ENCODE measurements at regions not wholly inside any gene's neighbourhood (a gene's known extent, or its start where the extent isn't known, plus 50 kb on each side); places are given as distances from the start of the nearest gene placed in this dataset.

DNA sequence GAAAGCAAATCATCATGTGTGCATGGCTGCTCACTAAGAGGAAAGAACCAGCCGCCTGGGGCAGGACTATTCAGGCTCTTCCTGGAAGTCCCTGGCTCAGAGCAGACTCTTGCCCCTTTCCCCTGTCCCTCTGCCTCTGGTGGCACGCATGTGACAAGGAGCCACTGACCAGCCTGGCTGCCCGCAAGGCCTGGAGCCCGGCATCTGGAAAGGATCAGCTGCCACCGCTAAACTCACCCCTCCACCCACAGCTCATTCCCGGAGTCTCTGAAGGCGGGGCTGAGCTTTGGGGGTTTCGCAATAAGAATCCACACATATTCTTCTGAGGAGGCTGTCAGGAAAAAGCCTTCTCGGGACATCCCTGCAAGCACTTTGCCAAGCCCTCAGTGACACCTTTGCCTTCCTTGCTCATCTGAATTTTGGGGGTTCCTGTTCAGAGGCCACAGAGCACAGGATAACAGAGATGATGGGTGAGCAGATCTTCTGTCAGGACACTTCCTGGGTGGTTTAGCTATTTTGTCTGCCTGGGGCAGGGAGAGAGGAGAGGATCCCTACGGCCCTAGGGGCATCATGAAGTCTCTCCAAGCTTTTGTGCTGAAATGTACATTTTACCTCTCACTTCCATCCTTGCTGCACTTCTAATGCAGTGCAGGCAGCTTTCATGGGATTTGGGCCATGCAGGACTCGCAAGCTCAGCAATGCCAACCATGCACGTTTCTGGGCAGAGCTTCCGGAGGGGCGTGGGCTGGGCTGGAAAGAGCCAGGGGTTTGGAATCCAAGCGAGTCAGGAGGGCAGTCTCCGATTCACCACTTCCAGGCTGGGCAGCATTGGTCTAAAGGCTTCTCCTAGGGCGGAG is 124.8 kb upstream of the MAP1LC3B2 start:
- intact Hi-C loops (cut with DNase I; ENCODE audit: low total_unique reads) = loop anchor here (10.0 kb wide), 1 partner anchor 1430 kb away; no protein-coding TSS in a partner anchor
- peak overlapping the region; percentile 78 to 87 for H3K27ac ChIP-seq
- peaks cover 0 to 3% of the 10 kb centered on the region in 2 donors for H3K9me3 ChIP-seq
- peak; percentile 80 to 94 for DNase-seq (ENCODE audit: low spot score in 2 of 2)
- no peaks in the 10 kb centered on the region for H3K36me3 ChIP-seq
- no peaks in the 10 kb centered on the region for H3K27me3 ChIP-seq
- TF ChIP-seq, protein P1, sequence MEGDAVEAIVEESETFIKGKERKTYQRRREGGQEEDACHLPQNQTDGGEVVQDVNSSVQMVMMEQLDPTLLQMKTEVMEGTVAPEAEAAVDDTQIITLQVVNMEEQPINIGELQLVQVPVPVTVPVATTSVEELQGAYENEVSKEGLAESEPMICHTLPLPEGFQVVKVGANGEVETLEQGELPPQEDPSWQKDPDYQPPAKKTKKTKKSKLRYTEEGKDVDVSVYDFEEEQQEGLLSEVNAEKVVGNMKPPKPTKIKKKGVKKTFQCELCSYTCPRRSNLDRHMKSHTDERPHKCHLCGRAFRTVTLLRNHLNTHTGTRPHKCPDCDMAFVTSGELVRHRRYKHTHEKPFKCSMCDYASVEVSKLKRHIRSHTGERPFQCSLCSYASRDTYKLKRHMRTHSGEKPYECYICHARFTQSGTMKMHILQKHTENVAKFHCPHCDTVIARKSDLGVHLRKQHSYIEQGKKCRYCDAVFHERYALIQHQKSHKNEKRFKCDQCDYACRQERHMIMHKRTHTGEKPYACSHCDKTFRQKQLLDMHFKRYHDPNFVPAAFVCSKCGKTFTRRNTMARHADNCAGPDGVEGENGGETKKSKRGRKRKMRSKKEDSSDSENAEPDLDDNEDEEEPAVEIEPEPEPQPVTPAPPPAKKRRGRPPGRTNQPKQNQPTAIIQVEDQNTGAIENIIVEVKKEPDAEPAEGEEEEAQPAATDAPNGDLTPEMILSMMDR (IDR thresholded peaks at IDR 0.05) = peak in 1 of 3 donors; percentile 10
- TF ChIP-seq POLR2AphosphoS5 (IDR thresholded peaks at IDR 0.05) (peak; percentile 60 to 91 (median 88)), POLR2A (IDR thresholded peaks at IDR 0.05) (no peak)
- peaks cover 9 to 11% of the 10 kb centered on the region in 2 donors for H3K4me1 ChIP-seq
- H3K4me3 ChIP-seq = peak overlapping the region; percentile 17 to 50 (median 32)

DNA sequence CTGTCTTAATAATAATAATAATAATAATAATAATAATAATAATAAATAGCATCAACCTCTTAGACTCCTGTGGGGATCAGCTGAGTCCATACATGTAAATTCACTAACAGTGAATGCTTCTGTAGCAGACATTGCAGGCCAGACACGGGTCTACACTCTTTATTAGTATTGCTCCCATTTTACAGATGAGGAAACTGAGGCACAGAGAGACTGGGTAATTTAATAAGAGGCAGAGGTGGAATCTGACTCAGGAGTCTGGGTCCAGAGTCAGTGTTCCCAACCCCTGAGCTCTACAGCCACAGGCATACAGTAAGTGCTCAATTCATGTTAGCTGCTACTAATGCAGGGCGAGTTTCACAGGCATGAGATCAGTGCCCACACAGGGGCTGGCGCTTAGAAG is 123.2 kb upstream of the MAP1LC3B2 start:
- Histone ChIP-seq H3K9me3 (peaks cover 0 to 3% of the 10 kb centered on the region in 2 donors), H3K27me3 (no peaks in the 10 kb centered on the region), H3K27ac (no peak overlapping the region), H3K4me3 (no peak overlapping the region), H3K4me1 (peaks cover 9 to 11% of the 10 kb centered on the region in 2 donors), H3K36me3 (no peaks in the 10 kb centered on the region)
- intact Hi-C loops (cut with DNase I; ENCODE audit: low total_unique reads) = loop anchor here (10.0 kb wide), 1 partner anchor 1431 kb away; no protein-coding TSS in a partner anchor
- no peak for DNase-seq (ENCODE audit: low spot score in 2 of 2)
- TF ChIP-seq POLR2A (IDR thresholded peaks at IDR 0.05) = no peak
- TF ChIP-seq POLR2AphosphoS5 (IDR thresholded peaks at IDR 0.05) = no peak
- TF ChIP-seq, protein P1 (IDR thresholded peaks at IDR 0.05) = no peak

DNA sequence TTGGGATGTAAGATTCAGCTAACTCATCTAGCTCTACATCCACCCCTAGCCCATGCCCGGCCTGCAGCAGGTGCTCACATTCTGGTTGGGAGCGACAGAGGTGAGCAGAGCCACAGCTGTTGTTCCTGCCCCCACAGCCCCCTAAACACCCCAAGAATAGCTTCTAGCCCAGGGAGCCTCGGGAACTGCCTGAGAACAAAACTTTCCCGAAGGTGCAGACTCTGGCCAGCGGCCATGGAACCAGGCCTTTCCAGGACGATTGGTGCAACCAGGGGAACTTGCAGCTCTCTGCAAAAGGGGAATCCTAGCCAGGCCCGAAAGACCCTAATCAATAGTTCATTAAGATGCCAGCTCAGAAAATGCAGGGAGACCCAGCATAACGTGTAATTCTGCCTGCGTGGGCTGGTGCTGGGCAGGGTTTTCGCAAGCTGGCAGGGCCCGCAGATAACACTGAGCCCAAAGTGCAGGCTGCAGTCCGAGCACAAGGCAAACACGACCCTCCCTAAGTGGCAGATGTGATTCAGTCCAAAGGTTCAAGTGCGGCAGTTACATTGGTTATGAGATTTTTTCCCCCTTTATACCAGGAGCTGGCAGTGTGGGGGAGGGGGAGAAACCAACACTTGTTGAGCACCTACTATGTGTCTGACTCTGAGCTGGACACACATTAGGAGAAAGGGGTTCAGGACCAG is 122.5 kb upstream of the MAP1LC3B2 start:
- Histone ChIP-seq H3K27me3 (no peaks in the 10 kb centered on the region), H3K4me1 (peaks cover 9 to 11% of the 10 kb centered on the region in 2 donors), H3K36me3 (no peaks in the 10 kb centered on the region), H3K27ac (no peak overlapping the region), H3K9me3 (peaks cover 0 to 3% of the 10 kb centered on the region in 2 donors), H3K4me3 (no peak overlapping the region)
- intact Hi-C loops (cut with DNase I; ENCODE audit: low total_unique reads) = loop anchor here (10.0 kb wide), 1 partner anchor 1432 kb away; no protein-coding TSS in a partner anchor
- DNase-seq (ENCODE audit: low spot score in 2 of 2) = no peak
- TF ChIP-seq POLR2AphosphoS5 (IDR thresholded peaks at IDR 0.05) = no peak
- TF ChIP-seq POLR2A (IDR thresholded peaks at IDR 0.05) = no peak
- TF ChIP-seq, protein P1 (IDR thresholded peaks at IDR 0.05) = no peak

DNA sequence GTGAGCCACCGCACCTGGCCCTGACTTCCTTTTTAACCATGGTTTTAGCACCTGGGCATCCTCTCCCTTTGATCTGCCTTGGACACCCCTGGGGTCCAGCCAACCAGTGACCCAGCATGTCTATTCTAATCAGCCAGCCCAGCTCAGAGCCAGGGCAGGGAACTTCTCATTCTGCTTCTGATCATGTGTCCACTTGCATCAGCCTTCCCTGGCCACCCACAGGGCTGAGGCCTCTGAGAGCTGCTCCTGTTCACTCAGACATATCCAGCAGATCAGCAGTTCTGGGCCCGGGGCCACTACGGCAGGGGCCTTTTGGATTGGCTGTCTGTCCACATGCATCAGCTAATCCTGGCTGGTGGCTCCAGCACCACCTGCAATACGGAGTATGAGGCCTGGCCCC is 117.9 kb upstream of the MAP1LC3B2 start:
- H3K36me3 ChIP-seq = no peaks in the 10 kb centered on the region
- intact Hi-C loops (cut with DNase I; ENCODE audit: low total_unique reads) = no loop called here
- no peaks in the 10 kb centered on the region for H3K27me3 ChIP-seq
- no peak overlapping the region for H3K27ac ChIP-seq
- H3K4me3 ChIP-seq = no peak overlapping the region
- TF ChIP-seq POLR2A (IDR thresholded peaks at IDR 0.05) (no peak), POLR2AphosphoS5 (IDR thresholded peaks at IDR 0.05) (no peak)
- TF ChIP-seq, protein P1 (IDR thresholded peaks at IDR 0.05) = no peak
- no peaks in the 10 kb centered on the region for H3K4me1 ChIP-seq
- H3K9me3 ChIP-seq = no peaks in the 10 kb centered on the region
- DNase-seq (ENCODE audit: low spot score in 2 of 2) = no peak

DNA sequence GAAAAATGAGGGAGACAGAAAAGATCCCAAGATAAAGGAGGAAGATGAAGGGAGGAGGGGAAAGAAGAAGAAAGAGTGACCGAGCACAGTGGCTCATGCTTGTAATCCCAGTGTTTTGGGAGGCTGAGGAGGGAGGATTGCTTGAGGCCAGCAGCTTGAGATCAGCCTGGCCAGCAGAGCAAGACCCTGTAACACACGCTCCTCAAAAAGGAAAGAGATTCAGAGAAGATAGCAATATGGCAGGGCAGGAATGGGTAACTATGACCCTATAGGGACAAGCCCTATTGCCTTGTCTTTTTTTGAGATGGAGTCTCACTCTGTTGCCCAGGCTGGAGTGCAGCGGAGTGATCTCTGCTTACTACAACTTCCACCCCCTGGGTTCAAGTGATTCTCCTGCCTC is 116.9 kb upstream of the MAP1LC3B2 start:
- TF ChIP-seq, protein P1 (IDR thresholded peaks at IDR 0.05) = no peak
- TF ChIP-seq POLR2AphosphoS5 (IDR thresholded peaks at IDR 0.05) (no peak), POLR2A (IDR thresholded peaks at IDR 0.05) (no peak)
- Histone ChIP-seq H3K27ac (no peak overlapping the region), H3K4me3 (no peak overlapping the region), H3K4me1 (no peaks in the 10 kb centered on the region), H3K36me3 (no peaks in the 10 kb centered on the region), H3K27me3 (no peaks in the 10 kb centered on the region), H3K9me3 (no peaks in the 10 kb centered on the region)
- intact Hi-C loops (cut with DNase I; ENCODE audit: low total_unique reads) = no loop called here
- no peak for DNase-seq (ENCODE audit: low spot score in 2 of 2)

Measured in breast epithelium (tissue), 4 donors.